Parathyroid adenoma (tissue), 2 donors: ENCODE measurements at regions not wholly inside any gene's neighbourhood (a gene's known extent, or its start where the extent isn't known, plus 50 kb on each side); places are given as distances from the start of the nearest gene placed in this dataset.

Source experiments
- H2AFZ ChIP-seq: fragments of 300-600 bp; sonication (generic); one replicate; pipeline ENCODE4 v1.7.0; 2017; ENCODE audit warnings: antibody characterized with exemption, mild to moderate bottlenecking
- H3K27ac ChIP-seq: fragments of 300-600 bp; sonication (generic); one replicate; pipeline ENCODE4 v1.7.0; 2017
- H3K27me3 ChIP-seq: fragments of 300-600 bp; sonication (generic); one replicate; pipeline ENCODE4 v1.7.0; 2017; ENCODE audit warnings: low read length; ENCODE audit not compliant: control insufficient read depth, insufficient read depth
- H3K36me3 ChIP-seq: fragments of 300-600 bp; sonication (generic); one replicate; pipeline ENCODE4 v1.7.0; 2017; ENCODE audit warnings: low read length; ENCODE audit not compliant: control insufficient read depth, insufficient read depth
- H3K4me1 ChIP-seq: fragments of 300-600 bp; sonication (generic); one replicate; pipeline ENCODE4 v1.7.0; 2017; ENCODE audit warnings: control low read depth
- H3K4me2 ChIP-seq: fragments of 300-600 bp; sonication (generic); one replicate; pipeline ENCODE4 v1.7.0; 2017; ENCODE audit warnings: low read length
- H3K4me3 ChIP-seq: fragments of 300-600 bp; sonication (generic); one replicate; pipeline ENCODE4 v1.7.0; 2017; ENCODE audit warnings: low read depth, low read length
- H3K79me2 ChIP-seq: fragments of 300-600 bp; sonication (generic); one replicate; pipeline ENCODE4 v1.7.0; 2017; ENCODE audit warnings: control low read depth
- H3K9ac ChIP-seq: fragments of 300-600 bp; sonication (generic); one replicate; pipeline ENCODE4 v1.7.0; 2017; ENCODE audit warnings: mild to moderate bottlenecking
- H3K9me3 ChIP-seq: fragments of 300-600 bp; sonication (generic); one replicate; pipeline ENCODE4 v1.7.0; 2017; ENCODE audit warnings: low read length; ENCODE audit not compliant: control insufficient read depth
- CTCF ChIP-seq: fragments of 300-600 bp; sonication (generic); IDR thresholded peaks from one replicate; pipeline ENCODE4 v1.7.0; 2017; ENCODE audit warnings: antibody characterized with exemption, mild to moderate bottlenecking
- donor health status: primary hyperparathyroidism.

GRCh38 chr12:23423097-23423687, 526.3 kb downstream of the SOX5 start:
- Histone ChIP-seq H3K27me3 (no peaks in the 10 kb centered on the region), H3K4me2 (no peak overlapping the region), H2AFZ (no peak overlapping the region), H3K36me3 (no peaks in the 10 kb centered on the region), H3K27ac (no peak overlapping the region), H3K4me3 (no peak overlapping the region), H3K4me1 (no peaks in the 10 kb centered on the region), H3K9me3 (no peaks in the 10 kb centered on the region), H3K9ac (no peak overlapping the region), H3K79me2 (no peaks in the 10 kb centered on the region)
- TF ChIP-seq CTCF: no peak

- H3K27me3 ChIP-seq: no peaks in the 10 kb centered on the region
- no peak for TF ChIP-seq CTCF
- H3K9me3 ChIP-seq: no peaks in the 10 kb centered on the region
Measured at GRCh38 chr12:23423796-23424195, 525.7 kb downstream of the SOX5 start.

GRCh38 chr12:23424685-23425084, 524.8 kb downstream of the SOX5 start:
- Histone ChIP-seq H3K9ac (no peak overlapping the region), H3K36me3 (no peaks in the 10 kb centered on the region), H3K79me2 (no peaks in the 10 kb centered on the region), H2AFZ (no peak overlapping the region), H3K4me2 (no peak overlapping the region), H3K9me3 (no peaks in the 10 kb centered on the region), H3K4me1 (no peaks in the 10 kb centered on the region), H3K4me3 (no peak overlapping the region), H3K27ac (no peak overlapping the region), H3K27me3 (no peaks in the 10 kb centered on the region)
- no peak for TF ChIP-seq CTCF

More at GRCh38 chr12:23423796-23424195, 525.7 kb downstream of the SOX5 start:
- no peak overlapping the region for H3K9ac ChIP-seq
- H3K36me3 ChIP-seq: no peaks in the 10 kb centered on the region
- no peak overlapping the region for H2AFZ ChIP-seq
- H3K4me3 ChIP-seq: no peak overlapping the region
- no peaks in the 10 kb centered on the region for H3K4me1 ChIP-seq
- H3K79me2 ChIP-seq: no peaks in the 10 kb centered on the region
- no peak overlapping the region for H3K27ac ChIP-seq
- H3K4me2 ChIP-seq: no peak overlapping the region

DNA sequence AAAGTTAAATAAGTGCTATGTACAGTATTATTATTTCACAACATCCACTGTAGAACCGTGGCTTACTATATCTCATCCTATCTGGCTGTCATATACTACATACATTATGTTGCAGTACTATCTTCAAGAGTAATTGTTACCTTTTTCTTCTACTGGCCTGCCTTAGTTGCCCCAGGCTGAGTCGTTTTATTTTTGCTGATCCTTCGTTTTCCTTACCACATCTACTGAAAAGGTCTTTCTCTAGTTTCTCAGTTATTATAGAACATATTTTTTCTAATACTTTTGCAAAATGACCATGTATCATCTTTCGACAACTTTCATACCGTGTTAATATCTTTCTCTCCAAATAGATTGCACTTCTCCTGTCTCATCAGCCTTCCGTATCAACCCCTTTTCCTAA, 523.1 kb downstream of the SOX5 start:
- H3K9me3 ChIP-seq: no peaks in the 10 kb centered on the region
- no peaks in the 10 kb centered on the region for H3K79me2 ChIP-seq
- no peak for TF ChIP-seq CTCF
- no peak overlapping the region for H2AFZ ChIP-seq
- no peak overlapping the region for H3K27ac ChIP-seq
- H3K27me3 ChIP-seq: no peaks in the 10 kb centered on the region
- no peak overlapping the region for H3K4me2 ChIP-seq
- no peaks in the 10 kb centered on the region for H3K36me3 ChIP-seq
- no peak overlapping the region for H3K9ac ChIP-seq
- H3K4me3 ChIP-seq: no peak overlapping the region
- H3K4me1 ChIP-seq: no peaks in the 10 kb centered on the region

- Histone ChIP-seq H3K36me3 (no peaks in the 10 kb centered on the region), H3K4me2 (no peak overlapping the region), H3K27me3 (no peaks in the 10 kb centered on the region), H3K27ac (no peak overlapping the region), H3K9me3 (no peaks in the 10 kb centered on the region), H3K4me1 (no peaks in the 10 kb centered on the region), H3K9ac (no peak overlapping the region), H3K4me3 (no peak overlapping the region), H3K79me2 (no peaks in the 10 kb centered on the region), H2AFZ (no peak overlapping the region)
- TF ChIP-seq CTCF: no peak
Measured at GRCh38 chr12:23428758-23429157, 520.7 kb downstream of the SOX5 start.
